HEK293 (cell line): ENCODE measurements at regions not wholly inside any gene's neighbourhood (a gene's known extent, or its start where the extent isn't known, plus 50 kb on each side); places are given as distances from the start of the nearest gene placed in this dataset.
"Not testable (repeated sequence)": the region's sequence is repeated elsewhere in the genome, so short reads cannot be mapped to it uniquely, and the experiment has no call there.

Experiments
- CTCF ChIA-PET: fragments of 350-600 bp; formaldehyde crosslinking; extraction: SDS; loops from one replicate; lab custom pipeline; 2021; ENCODE audit warnings: antibody characterized with exemption; lab: Yijun Ruan, JAX
- POLR2A ChIA-PET: fragments of 300-600 bp; formaldehyde crosslinking; extraction: SDS; loops from one replicate; lab custom pipeline; 2020; ENCODE audit warnings: antibody characterized with exemption, inconsistent platforms; lab: Yijun Ruan, JAX
- H3K27ac ChIP-seq: fragments of 200-500 bp; sonication (Bioruptor generic); 2 replicates; pipeline ENCODE4 v1.5.1; 2014; ENCODE audit warnings: low read depth, low read length, control low read depth, inconsistent platforms; ENCODE audit errors: extremely low read depth
- H3K36me3 ChIP-seq, 2 experiments: fragments of 200-500 bp in 1 of 2; sonication (Bioruptor generic) in 1 of 2; 1 replicate in 1 of 2; 2 replicates in 1 of 2; pipeline ENCODE4 v1.5.1; 2014 to 2017; ENCODE audit warnings: inconsistent platforms in 2 of 2, low read length in 2 of 2; ENCODE audit not compliant: control insufficient read depth in 2 of 2, insufficient read depth in 1 of 2
- H3K4me1 ChIP-seq: fragments of 200-500 bp; sonication (Bioruptor generic); 2 replicates; pipeline ENCODE4 v1.5.1; 2014; ENCODE audit warnings: mild to moderate bottlenecking, low read length, inconsistent platforms; ENCODE audit not compliant: control insufficient read depth, insufficient read depth
- H3K4me3 ChIP-seq: 2 replicates; pipeline ENCODE4 v1.5.1; 2011; ENCODE audit warnings: low read depth, mild to moderate bottlenecking, control low read depth, low read length, moderate library complexity
- H3K9me3 ChIP-seq: fragments of 200-500 bp; sonication (Bioruptor generic); 2 replicates; pipeline ENCODE4 v1.5.1; 2014; ENCODE audit warnings: low read depth, low read length, inconsistent platforms; ENCODE audit not compliant: control insufficient read depth, insufficient read depth
- EGR2 ChIP-seq: fragments of 450-650 bp; formaldehyde crosslinking; IDR thresholded peaks from 2 replicates; pipeline ENCODE4 v1.5.1; 2016; ENCODE audit warnings: low read depth, missing biosample characterization, missing genetic modification characterization
- HOXC10 ChIP-seq: sonication (generic); formaldehyde crosslinking; IDR thresholded peaks from 2 replicates; pipeline ENCODE4 v1.8.1; 2023; ENCODE audit warnings: mild to moderate bottlenecking, missing genetic modification reagents
- KLF1 ChIP-seq: fragments of 450-650 bp; formaldehyde crosslinking; IDR thresholded peaks from 2 replicates; pipeline ENCODE4 v1.5.1; 2016; ENCODE audit warnings: missing biosample characterization, missing genetic modification characterization
- KLF8 ChIP-seq: fragments of 450-650 bp; formaldehyde crosslinking; IDR thresholded peaks from 2 replicates; pipeline ENCODE4 v1.5.1; 2016; ENCODE audit warnings: missing biosample characterization, missing genetic modification characterization
- ZBTB20 ChIP-seq: fragments of 450-650 bp; formaldehyde crosslinking; IDR thresholded peaks from 2 replicates; pipeline ENCODE4 v1.5.1; 2016; ENCODE audit warnings: missing biosample characterization, missing genetic modification characterization
- ZBTB21 ChIP-seq: fragments of 450-650 bp; formaldehyde crosslinking; IDR thresholded peaks from 2 replicates; pipeline ENCODE4 v1.5.1; 2017; ENCODE audit warnings: missing biosample characterization, missing genetic modification characterization
- ZFHX2 ChIP-seq: fragments of 450-650 bp; formaldehyde crosslinking; conservative IDR thresholded peaks from 2 replicates; pipeline ENCODE4 v1.5.1; 2016; ENCODE audit warnings: missing biosample characterization, missing genetic modification characterization
- ZNF10 ChIP-seq: fragments of 450-650 bp; formaldehyde crosslinking; IDR thresholded peaks from 2 replicates; pipeline ENCODE4 v1.5.1; 2017; ENCODE audit warnings: missing biosample characterization, missing genetic modification characterization
- ZNF114 ChIP-seq: fragments of 450-650 bp; formaldehyde crosslinking; IDR thresholded peaks from 2 replicates; pipeline ENCODE4 v1.5.0; 2017; ENCODE audit warnings: missing biosample characterization, missing genetic modification characterization
- ZNF133 ChIP-seq: fragments of 450-650 bp; formaldehyde crosslinking; IDR thresholded peaks from 2 replicates; pipeline ENCODE4 v1.5.1; 2016; ENCODE audit warnings: missing biosample characterization, missing genetic modification characterization
- ZNF146 ChIP-seq: fragments of 450-650 bp; formaldehyde crosslinking; IDR thresholded peaks from 2 replicates; pipeline ENCODE4 v1.5.1; 2016; ENCODE audit warnings: missing biosample characterization, missing genetic modification characterization
- ZNF2 ChIP-seq: fragments of 450-650 bp; formaldehyde crosslinking; IDR thresholded peaks from 2 replicates; pipeline ENCODE4 v1.5.1; 2016; ENCODE audit warnings: missing biosample characterization, missing genetic modification characterization
- ZNF239 ChIP-seq: fragments of 450-650 bp; formaldehyde crosslinking; IDR thresholded peaks from 2 replicates; pipeline ENCODE4 v1.5.1; 2016; ENCODE audit warnings: missing biosample characterization, missing genetic modification characterization
- ZNF416 ChIP-seq: fragments of 450-650 bp; formaldehyde crosslinking; IDR thresholded peaks from 2 replicates; pipeline ENCODE4 v1.5.1; 2016; ENCODE audit warnings: missing biosample characterization, missing genetic modification characterization
- ZNF600 ChIP-seq: fragments of 450-650 bp; formaldehyde crosslinking; IDR thresholded peaks from 2 replicates; pipeline ENCODE4 v1.5.1; 2016; ENCODE audit warnings: missing biosample characterization, missing genetic modification characterization
- ZNF629 ChIP-seq: fragments of 450-650 bp; formaldehyde crosslinking; IDR thresholded peaks from 2 replicates; pipeline ENCODE4 v1.5.1; 2017; ENCODE audit warnings: missing biosample characterization, missing genetic modification characterization
- ZNF76 ChIP-seq: fragments of 450-650 bp; formaldehyde crosslinking; IDR thresholded peaks from 2 replicates; pipeline ENCODE4; 2016; ENCODE audit warnings: low read depth, missing biosample characterization, missing genetic modification characterization, borderline replicate concordance
- ZNF777 ChIP-seq: fragments of 450-650 bp; formaldehyde crosslinking; IDR thresholded peaks from 2 replicates; pipeline ENCODE4 v1.5.1; 2017; ENCODE audit warnings: missing biosample characterization, missing genetic modification characterization, borderline replicate concordance
- ZNF792 ChIP-seq: fragments of 450-650 bp; formaldehyde crosslinking; IDR thresholded peaks from 2 replicates; pipeline ENCODE4 v1.5.1; 2016; ENCODE audit warnings: missing biosample characterization, missing genetic modification characterization
- ZSCAN23 ChIP-seq: fragments of 450-650 bp; formaldehyde crosslinking; IDR thresholded peaks from 2 replicates; pipeline ENCODE4 v1.5.1; 2016; ENCODE audit warnings: missing biosample characterization, missing genetic modification characterization
- TF ChIP-seq, protein P1 (sequence below): fragments of 450-650 bp; formaldehyde crosslinking; IDR thresholded peaks from 2 replicates; pipeline ENCODE4 v1.5.1; 2016; ENCODE audit warnings: missing biosample characterization, missing genetic modification characterization

- no peaks in the 10 kb centered on the region for H3K36me3 ChIP-seq
- no peak overlapping the region for H3K4me3 ChIP-seq
- ChIA-PET POLR2A (no interaction called here), CTCF (no interaction called here)
- H3K9me3 ChIP-seq, result no peaks in the 10 kb centered on the region
- TF ChIP-seq EGR2 (tag by site-specific recombination) (peak; percentile 53; the same call in 1 of the 2 replicates), ZNF792 (tag by site-specific recombination) (no peak), ZFHX2 (tag by site-specific recombination) (peak; percentile 28; the same call in 1 of the 2 replicates), HOXC10 (CRISPR knock-in tag) (no peak)
- H3K27ac ChIP-seq, result no peak overlapping the region
- 0 out of 2 replicates have a peak, but pooled peaks cover 6% of the 10 kb centered on the region for H3K4me1 ChIP-seq
Observed at GRCh38 chr16:22721511-22722100, 92.4 kb upstream of the HS3ST2 start.

DNA sequence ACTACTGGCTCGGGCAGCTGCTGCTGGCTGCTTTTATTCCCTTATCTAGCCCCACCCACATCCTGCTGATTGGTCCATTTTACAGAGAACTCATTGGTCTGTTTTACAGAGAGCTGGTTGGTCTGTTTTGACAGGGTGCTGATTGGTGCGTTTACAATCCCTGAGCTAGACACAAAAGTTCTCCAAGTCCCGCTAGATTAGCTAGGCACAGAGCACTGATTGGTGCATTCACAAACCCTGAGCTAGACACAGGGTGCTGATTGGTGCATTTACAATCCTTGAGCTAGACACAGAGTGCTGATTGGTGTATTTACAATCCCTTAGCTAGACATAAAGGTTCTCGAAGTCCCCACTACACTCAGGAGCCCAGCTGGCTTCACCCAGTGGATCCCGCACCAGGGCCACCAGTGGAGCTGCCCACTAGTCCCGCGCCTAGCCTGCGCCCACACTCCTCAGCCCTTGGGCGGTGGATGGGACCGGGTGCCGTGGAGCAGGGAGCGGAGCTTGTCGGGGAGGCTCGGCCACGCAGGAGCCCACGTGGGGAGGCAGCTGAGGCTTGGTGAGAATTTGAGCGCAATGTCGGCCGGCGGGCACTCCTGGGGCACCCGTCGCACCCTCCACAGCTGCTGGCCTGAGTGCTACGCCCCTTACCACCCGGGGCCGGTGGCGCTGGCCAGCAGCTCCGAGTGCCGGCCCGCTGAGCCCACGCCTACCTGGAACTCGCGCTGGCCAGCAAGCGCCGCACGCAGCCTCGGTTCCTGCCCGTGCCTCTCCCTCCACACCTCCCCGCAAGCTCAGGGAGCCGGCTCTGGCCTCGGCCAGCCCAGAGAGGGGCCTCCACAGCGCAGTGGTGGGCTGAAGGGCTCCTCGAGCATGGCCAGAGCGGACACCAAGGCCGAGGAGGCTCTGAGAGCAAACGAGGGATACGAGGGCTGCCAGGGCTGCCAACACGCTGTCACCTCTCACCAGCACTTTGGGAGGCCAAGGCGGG lies 91.1 kb upstream of the HS3ST2 start:
- POLR2A ChIA-PET, result interaction anchor here (0.6 kb wide), 1 partner anchor 76 kb away, joined by 3 read pairs; no protein-coding TSS in a partner anchor
- not testable (repeated sequence) for H3K36me3 ChIP-seq

DNA sequence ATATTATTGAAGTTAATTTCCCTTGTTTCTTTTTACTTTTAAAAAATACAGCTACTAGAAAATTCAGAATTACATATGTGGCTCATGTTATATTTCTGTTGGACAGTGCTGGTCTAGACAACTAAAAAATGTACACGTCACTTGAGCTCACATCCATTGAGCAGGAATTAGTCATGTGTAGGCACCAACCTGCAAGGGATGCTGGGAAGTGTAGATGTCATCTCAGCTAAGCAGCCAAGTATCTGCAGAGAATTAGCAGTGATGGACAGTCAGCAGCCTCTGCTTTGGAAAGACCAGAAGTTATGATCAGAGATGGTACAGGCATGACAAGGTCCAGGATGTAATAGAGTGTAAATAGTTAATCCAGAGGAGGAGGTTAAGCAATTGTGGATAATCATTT lies 87.1 kb upstream of the HS3ST2 start:
- no peaks in the 10 kb centered on the region for H3K36me3 ChIP-seq
- TF ChIP-seq ZNF146 (tag by site-specific recombination) (no peak), ZNF114 (tag by site-specific recombination) (no peak), ZNF416 (tag by site-specific recombination) (no peak), ZNF76 (tag by site-specific recombination) (peak; percentile 63), ZNF10 (tag by site-specific recombination) (no peak), ZNF629 (tag by site-specific recombination) (peak; percentile 54)
- ChIA-PET CTCF (no interaction called here), POLR2A (no interaction called here)
- peaks cover 11% of the 10 kb centered on the region for H3K4me1 ChIP-seq
- H3K27ac ChIP-seq, result no peak overlapping the region
- no peak overlapping the region for H3K4me3 ChIP-seq
- H3K9me3 ChIP-seq, result no peaks in the 10 kb centered on the region

More for the DNA sequence above, 91.1 kb upstream of the HS3ST2 start:
- CTCF ChIA-PET, H3K4me3 ChIP-seq, H3K4me1 ChIP-seq, H3K27ac ChIP-seq, H3K9me3 ChIP-seq: not testable (repeated sequence)

DNA sequence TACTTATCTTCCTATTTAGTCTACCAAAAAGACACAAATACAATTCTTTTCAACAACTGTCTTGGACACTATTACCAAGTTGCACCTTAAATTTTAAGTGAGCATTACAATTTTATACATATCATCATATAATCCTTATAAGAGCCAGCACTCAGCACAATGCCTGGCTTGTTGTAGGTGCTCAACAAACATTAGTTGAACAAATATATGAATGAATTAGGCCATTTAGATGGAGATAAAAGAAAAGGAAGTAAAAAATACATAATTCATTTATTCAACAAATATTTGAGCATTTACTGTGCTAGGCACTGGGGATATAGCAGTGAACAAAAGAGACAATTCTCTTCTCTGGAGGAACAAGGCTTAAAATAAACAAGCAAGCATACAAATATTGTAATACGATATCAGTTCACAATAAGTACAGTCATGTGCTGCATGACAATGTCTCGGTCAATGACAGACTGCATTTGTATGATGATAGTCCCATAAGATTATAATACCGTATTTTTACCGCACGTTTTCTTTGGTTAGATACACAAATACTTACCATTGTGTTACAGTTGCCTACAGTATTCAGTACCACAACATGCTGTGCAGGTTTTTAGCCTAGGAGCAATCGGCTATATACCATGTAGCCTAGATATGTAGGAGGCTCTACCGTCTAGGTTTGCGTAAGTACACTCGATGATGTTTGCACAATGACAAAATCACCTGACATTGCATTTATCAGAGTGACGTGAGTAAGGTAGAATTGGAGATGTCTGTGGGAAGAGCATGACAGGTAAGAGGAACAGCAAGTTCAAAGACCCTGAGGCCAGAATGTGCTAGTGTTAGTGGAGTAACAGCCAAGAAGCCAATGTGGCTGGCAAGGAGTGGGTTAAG lies 86.4 kb upstream of the HS3ST2 start:
- Histone ChIP-seq H3K27ac (peak overlapping the region; percentile 76), H3K4me3 (no peak overlapping the region)
- CTCF ChIA-PET, result no interaction called here
- TF ChIP-seq ZSCAN23 (tag by site-specific recombination) (peak; percentile 79; the same call in 1 of the 2 replicates), ZBTB20 (tag by site-specific recombination) (peak; percentile 9; the same call in 1 of the 2 replicates), ZNF239 (peak; percentile 24; the same call in 1 of the 2 replicates), ZBTB21 (tag by site-specific recombination) (peak; percentile 85), ZNF600 (tag by site-specific recombination) (peak; percentile 34; the same call in 1 of the 2 replicates), ZNF2 (tag by site-specific recombination) (peak; percentile 20; the same call in 1 of the 2 replicates), ZNF777 (tag by site-specific recombination) (peak; percentile 84; the same call in 1 of the 2 replicates), KLF1 (no peak), ZNF133 (tag by site-specific recombination) (peak; percentile 79; the same call in 1 of the 2 replicates), ZNF114 (tag by site-specific recombination) (no peak), KLF8 (tag by site-specific recombination) (peak; percentile 37)
- TF ChIP-seq, protein P1, sequence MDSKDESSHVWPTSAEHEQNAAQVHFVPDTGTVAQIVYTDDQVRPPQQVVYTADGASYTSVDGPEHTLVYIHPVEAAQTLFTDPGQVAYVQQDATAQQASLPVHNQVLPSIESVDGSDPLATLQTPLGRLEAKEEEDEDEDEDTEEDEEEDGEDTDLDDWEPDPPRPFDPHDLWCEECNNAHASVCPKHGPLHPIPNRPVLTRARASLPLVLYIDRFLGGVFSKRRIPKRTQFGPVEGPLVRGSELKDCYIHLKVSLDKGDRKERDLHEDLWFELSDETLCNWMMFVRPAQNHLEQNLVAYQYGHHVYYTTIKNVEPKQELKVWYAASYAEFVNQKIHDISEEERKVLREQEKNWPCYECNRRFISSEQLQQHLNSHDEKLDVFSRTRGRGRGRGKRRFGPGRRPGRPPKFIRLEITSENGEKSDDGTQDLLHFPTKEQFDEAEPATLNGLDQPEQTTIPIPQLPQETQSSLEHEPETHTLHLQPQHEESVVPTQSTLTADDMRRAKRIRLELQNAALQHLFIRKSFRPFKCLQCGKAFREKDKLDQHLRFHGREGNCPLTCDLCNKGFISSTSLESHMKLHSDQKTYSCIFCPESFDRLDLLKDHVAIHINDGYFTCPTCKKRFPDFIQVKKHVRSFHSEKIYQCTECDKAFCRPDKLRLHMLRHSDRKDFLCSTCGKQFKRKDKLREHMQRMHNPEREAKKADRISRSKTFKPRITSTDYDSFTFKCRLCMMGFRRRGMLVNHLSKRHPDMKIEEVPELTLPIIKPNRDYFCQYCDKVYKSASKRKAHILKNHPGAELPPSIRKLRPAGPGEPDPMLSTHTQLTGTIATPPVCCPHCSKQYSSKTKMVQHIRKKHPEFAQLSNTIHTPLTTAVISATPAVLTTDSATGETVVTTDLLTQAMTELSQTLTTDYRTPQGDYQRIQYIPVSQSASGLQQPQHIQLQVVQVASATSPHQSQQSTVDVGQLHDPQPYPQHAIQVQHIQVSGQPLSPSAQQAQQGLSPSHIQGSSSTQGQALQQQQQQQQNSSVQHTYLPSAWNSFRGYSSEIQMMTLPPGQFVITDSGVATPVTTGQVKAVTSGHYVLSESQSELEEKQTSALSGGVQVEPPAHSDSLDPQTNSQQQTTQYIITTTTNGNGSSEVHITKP (tag by site-specific recombination), result peak; percentile 81

More for the DNA sequence above, 86.4 kb upstream of the HS3ST2 start:
- Histone ChIP-seq H3K9me3 (no peaks in the 10 kb centered on the region), H3K36me3 (no peaks in the 10 kb centered on the region), H3K4me1 (peaks cover 11% of the 10 kb centered on the region)
- POLR2A ChIA-PET, result no interaction called here
